Liver (tissue), 8 donors: ENCODE measurements at regions not wholly inside any gene's neighbourhood (a gene's known extent, or its start where the extent isn't known, plus 50 kb on each side); places are given as distances from the start of the nearest gene placed in this dataset.

ENCODE experiments used
- DNase-seq: peaks from one replicate; pipeline ENCODE4 v3.0.0-alpha.2; 2017; ENCODE audit warnings: low spot score
- H3K27ac ChIP-seq, 2 donors: one replicate each; pipeline ENCODE4 v1.7.0; 2013; ENCODE audit warnings: inconsistent platforms in 2 of 2, low read length in 2 of 2, control low read depth in 1 of 2, low read depth in 1 of 2, mild to moderate bottlenecking in 1 of 2
- H3K27me3 ChIP-seq, 4 donors: one replicate each; pipeline versions ENCODE4 v1.6.1 to v1.7.0; 2013; ENCODE audit warnings: low read length in 3 of 4, inconsistent platforms in 1 of 4, mild to moderate bottlenecking in 1 of 4, moderate library complexity in 1 of 4; ENCODE audit not compliant: control insufficient read depth in 4 of 4, insufficient read depth in 4 of 4
- H3K36me3 ChIP-seq, 4 donors: one replicate each; pipeline versions ENCODE4 v1.6.1 to v1.7.0; 2013; ENCODE audit warnings: low read length in 3 of 4, mild to moderate bottlenecking in 3 of 4, low read depth in 1 of 4, moderate library complexity in 1 of 4; ENCODE audit not compliant: control insufficient read depth in 4 of 4, insufficient read depth in 3 of 4
- H3K4me1 ChIP-seq, 4 donors: one replicate each; pipeline versions ENCODE4 v1.6.1 to v1.7.0; 2013; ENCODE audit warnings: low read length in 3 of 4, mild to moderate bottlenecking in 3 of 4, moderate library complexity in 1 of 4; ENCODE audit not compliant: control insufficient read depth in 4 of 4, insufficient read depth in 4 of 4
- H3K4me3 ChIP-seq, 3 donors: one replicate each; pipeline versions ENCODE4 v1.6.1 to v1.7.0; 2013; ENCODE audit warnings: low read length in 3 of 3, control low read depth in 1 of 3, low read depth in 1 of 3, mild to moderate bottlenecking in 1 of 3
- H3K9ac ChIP-seq, 2 donors: one replicate each; pipeline ENCODE4 v1.7.0; 2013; ENCODE audit warnings: low read length in 2 of 2, mild to moderate bottlenecking in 2 of 2, moderate library complexity in 2 of 2, control low read depth in 1 of 2, low read depth in 1 of 2
- H3K9me3 ChIP-seq, 4 donors: one replicate each; pipeline versions ENCODE4 v1.6.1 to v1.7.0; 2013; ENCODE audit warnings: low read length in 3 of 4; ENCODE audit not compliant: control insufficient read depth in 4 of 4
- ATF3 ChIP-seq: IDR thresholded peaks from 2 replicates; pipeline ENCODE4 v1.6.1; 2016; ENCODE audit warnings: antibody characterized with exemption
- CTCF ChIP-seq: fragments of 150-350 bp; IDR thresholded peaks from 2 replicates; pipeline ENCODE4 v1.5.1; 2017; ENCODE audit warnings: improper control_type of control experiment, low read depth, low read length; ENCODE audit not compliant: missing input control
- EGR1 ChIP-seq, 2 donors: IDR thresholded peaks; 2 replicates each; pipeline ENCODE4 v1.6.1; 2016 to 2018; ENCODE audit warnings: antibody characterized with exemption in 2 of 2, low read depth in 2 of 2
- FOXA1 ChIP-seq: IDR thresholded peaks from 2 replicates; pipeline ENCODE4 v1.6.1; 2016; ENCODE audit warnings: antibody characterized with exemption
- FOXA2 ChIP-seq: IDR thresholded peaks from 2 replicates; pipeline ENCODE4 v1.6.1; 2016; ENCODE audit warnings: antibody characterized with exemption
- GABPA ChIP-seq, 2 donors: IDR thresholded peaks in 1 of 2; conservative IDR thresholded peaks in 1 of 2; 2 replicates each; pipeline ENCODE4 v1.6.1; 2016; ENCODE audit warnings: antibody characterized with exemption in 2 of 2, mild to moderate bottlenecking in 1 of 2, moderate library complexity in 1 of 2
- HNF4A ChIP-seq, 2 donors: conservative IDR thresholded peaks; 2 replicates each; pipeline ENCODE4 v1.6.1; 2016; ENCODE audit warnings: antibody characterized with exemption in 2 of 2, mild to moderate bottlenecking in 2 of 2
- HNF4G ChIP-seq: IDR thresholded peaks from 2 replicates; pipeline ENCODE4 v1.6.1; 2016; ENCODE audit warnings: antibody characterized with exemption
- JUND ChIP-seq, 2 donors: IDR thresholded peaks; 2 replicates each; pipeline ENCODE4 v1.6.1; 2016; ENCODE audit warnings: antibody characterized with exemption in 2 of 2
- NR2F2 ChIP-seq: IDR thresholded peaks from 2 replicates; pipeline ENCODE4 v1.6.1; 2016; ENCODE audit warnings: antibody characterized with exemption
- RAD21 ChIP-seq, 2 donors: IDR thresholded peaks; 2 replicates each; pipeline ENCODE4 v1.6.1; 2016; ENCODE audit warnings: antibody characterized with exemption in 2 of 2, mild to moderate bottlenecking in 2 of 2
- SP1 ChIP-seq: IDR thresholded peaks from 2 replicates; pipeline ENCODE4 v1.6.1; 2018; ENCODE audit warnings: antibody characterized with exemption, mild to moderate bottlenecking
- YY1 ChIP-seq: IDR thresholded peaks from 2 replicates; pipeline ENCODE4 v1.6.1; 2016; ENCODE audit warnings: antibody characterized with exemption, mild to moderate bottlenecking
- WGBS: extraction: QIAGEN DNeasy Blood & Tissue Kit; methylation state at CpG from one replicate; pipeline ENCODE4 v1.1.7; 2013; 5-methylcytosine and 5-hydroxymethylcytosine counted together
- TF ChIP-seq, protein P1 (sequence below): IDR thresholded peaks from 2 replicates; pipeline ENCODE4 v1.6.1; 2016; ENCODE audit warnings: antibody characterized with exemption
- TF ChIP-seq, protein P2 (sequence below): IDR thresholded peaks from 2 replicates; pipeline ENCODE4 v1.6.1; 2016; ENCODE audit warnings: antibody characterized with exemption, mild to moderate bottlenecking
- TF ChIP-seq, protein P3 (sequence below): IDR thresholded peaks from 2 replicates; pipeline ENCODE4 v1.6.1; 2016; ENCODE audit warnings: antibody characterized with exemption
- donor health status: healthy.
- donor health status: healthy.
- donor health status: healthy.
- donor health status: healthy.
- donor health status: healthy.

- Histone ChIP-seq H3K27ac (no peak overlapping the region), H3K4me3 (no peak overlapping the region), H3K4me1 (no peaks in the 10 kb centered on the region), H3K9me3 (no peaks in the 10 kb centered on the region), H3K27me3 (no peaks in the 10 kb centered on the region), H3K9ac (no peak overlapping the region), H3K36me3 (no peaks in the 10 kb centered on the region)
- 76% methylated on average over 7 of the region's 7 CpGs for WGBS
- no peak for DNase-seq
- TF ChIP-seq HNF4A (conservative IDR thresholded peaks at IDR 0.05) (no peak), GABPA (IDR thresholded peaks at IDR 0.05 in 1 of 2, conservative IDR thresholded peaks at IDR 0.05 in 1 of 2) (no peak), FOXA2 (no peak), SP1 (no peak), ATF3 (no peak), NR2F2 (no peak), YY1 (no peak), JUND (IDR thresholded peaks at IDR 0.05) (no peak), EGR1 (IDR thresholded peaks at IDR 0.05; ENCODE audit: low read depth in 2 of 2) (no peak), CTCF (no peak)
Observed at GRCh38 chrX:768596-768995, 138.0 kb downstream of the SHOX start.

DNA sequence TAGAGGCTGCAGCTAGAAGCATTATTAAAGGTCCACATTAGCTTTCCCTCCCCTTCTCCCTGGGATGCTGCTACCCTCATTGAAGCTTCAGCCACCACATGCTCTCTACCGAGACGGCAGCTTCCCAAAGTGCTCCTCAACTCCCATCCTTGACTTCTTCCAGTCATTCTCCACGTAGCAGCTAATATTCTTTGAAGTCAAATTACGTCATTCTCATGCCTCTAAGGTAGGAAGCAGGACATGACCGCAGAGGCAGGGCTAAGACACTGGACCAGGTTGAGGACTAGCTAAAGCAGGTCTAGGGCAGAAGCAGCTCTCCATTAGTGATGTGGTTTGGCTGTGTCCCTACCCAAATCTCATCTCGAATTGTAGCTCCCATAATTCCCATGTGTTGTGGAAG, 128.3 kb downstream of the SHOX start:
- WGBS = 73% methylated on average over 6 of the region's 6 CpGs

More for the DNA sequence above, 128.3 kb downstream of the SHOX start:
- Histone ChIP-seq H3K27me3 (peaks cover 0 to 5% (median 0%) of the 10 kb centered on the region in 4 donors), H3K27ac (no peak overlapping the region), H3K9ac (no peak overlapping the region), H3K4me3 (no peak overlapping the region), H3K4me1 (no peaks in the 10 kb centered on the region), H3K36me3 (no peaks in the 10 kb centered on the region), H3K9me3 (no peaks in the 10 kb centered on the region)
- TF ChIP-seq ATF3 = no peak
- TF ChIP-seq YY1 = no peak
- TF ChIP-seq SP1 = no peak
- TF ChIP-seq, protein P1, sequence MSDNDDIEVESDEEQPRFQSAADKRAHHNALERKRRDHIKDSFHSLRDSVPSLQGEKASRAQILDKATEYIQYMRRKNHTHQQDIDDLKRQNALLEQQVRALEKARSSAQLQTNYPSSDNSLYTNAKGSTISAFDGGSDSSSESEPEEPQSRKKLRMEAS = no peak
- no peak for TF ChIP-seq NR2F2
- no peak for TF ChIP-seq HNF4A (conservative IDR thresholded peaks at IDR 0.05)
- no peak for TF ChIP-seq FOXA2
- TF ChIP-seq RAD21 (IDR thresholded peaks at IDR 0.05) = no peak
- no peak for TF ChIP-seq HNF4G
- TF ChIP-seq EGR1 (IDR thresholded peaks at IDR 0.05; ENCODE audit: low read depth in 2 of 2) = no peak
- TF ChIP-seq, protein P2, sequence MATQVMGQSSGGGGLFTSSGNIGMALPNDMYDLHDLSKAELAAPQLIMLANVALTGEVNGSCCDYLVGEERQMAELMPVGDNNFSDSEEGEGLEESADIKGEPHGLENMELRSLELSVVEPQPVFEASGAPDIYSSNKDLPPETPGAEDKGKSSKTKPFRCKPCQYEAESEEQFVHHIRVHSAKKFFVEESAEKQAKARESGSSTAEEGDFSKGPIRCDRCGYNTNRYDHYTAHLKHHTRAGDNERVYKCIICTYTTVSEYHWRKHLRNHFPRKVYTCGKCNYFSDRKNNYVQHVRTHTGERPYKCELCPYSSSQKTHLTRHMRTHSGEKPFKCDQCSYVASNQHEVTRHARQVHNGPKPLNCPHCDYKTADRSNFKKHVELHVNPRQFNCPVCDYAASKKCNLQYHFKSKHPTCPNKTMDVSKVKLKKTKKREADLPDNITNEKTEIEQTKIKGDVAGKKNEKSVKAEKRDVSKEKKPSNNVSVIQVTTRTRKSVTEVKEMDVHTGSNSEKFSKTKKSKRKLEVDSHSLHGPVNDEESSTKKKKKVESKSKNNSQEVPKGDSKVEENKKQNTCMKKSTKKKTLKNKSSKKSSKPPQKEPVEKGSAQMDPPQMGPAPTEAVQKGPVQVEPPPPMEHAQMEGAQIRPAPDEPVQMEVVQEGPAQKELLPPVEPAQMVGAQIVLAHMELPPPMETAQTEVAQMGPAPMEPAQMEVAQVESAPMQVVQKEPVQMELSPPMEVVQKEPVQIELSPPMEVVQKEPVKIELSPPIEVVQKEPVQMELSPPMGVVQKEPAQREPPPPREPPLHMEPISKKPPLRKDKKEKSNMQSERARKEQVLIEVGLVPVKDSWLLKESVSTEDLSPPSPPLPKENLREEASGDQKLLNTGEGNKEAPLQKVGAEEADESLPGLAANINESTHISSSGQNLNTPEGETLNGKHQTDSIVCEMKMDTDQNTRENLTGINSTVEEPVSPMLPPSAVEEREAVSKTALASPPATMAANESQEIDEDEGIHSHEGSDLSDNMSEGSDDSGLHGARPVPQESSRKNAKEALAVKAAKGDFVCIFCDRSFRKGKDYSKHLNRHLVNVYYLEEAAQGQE = no peak
- TF ChIP-seq, protein P3, sequence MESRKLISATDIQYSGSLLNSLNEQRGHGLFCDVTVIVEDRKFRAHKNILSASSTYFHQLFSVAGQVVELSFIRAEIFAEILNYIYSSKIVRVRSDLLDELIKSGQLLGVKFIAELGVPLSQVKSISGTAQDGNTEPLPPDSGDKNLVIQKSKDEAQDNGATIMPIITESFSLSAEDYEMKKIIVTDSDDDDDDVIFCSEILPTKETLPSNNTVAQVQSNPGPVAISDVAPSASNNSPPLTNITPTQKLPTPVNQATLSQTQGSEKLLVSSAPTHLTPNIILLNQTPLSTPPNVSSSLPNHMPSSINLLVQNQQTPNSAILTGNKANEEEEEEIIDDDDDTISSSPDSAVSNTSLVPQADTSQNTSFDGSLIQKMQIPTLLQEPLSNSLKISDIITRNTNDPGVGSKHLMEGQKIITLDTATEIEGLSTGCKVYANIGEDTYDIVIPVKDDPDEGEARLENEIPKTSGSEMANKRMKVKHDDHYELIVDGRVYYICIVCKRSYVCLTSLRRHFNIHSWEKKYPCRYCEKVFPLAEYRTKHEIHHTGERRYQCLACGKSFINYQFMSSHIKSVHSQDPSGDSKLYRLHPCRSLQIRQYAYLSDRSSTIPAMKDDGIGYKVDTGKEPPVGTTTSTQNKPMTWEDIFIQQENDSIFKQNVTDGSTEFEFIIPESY = no peak
- no peak for TF ChIP-seq FOXA1
- no peak for DNase-seq
